Kidney glomerular epithelial cell (primary cell): ENCODE measurements at regions not wholly inside any gene's neighbourhood (a gene's known extent, or its start where the extent isn't known, plus 50 kb on each side); places are given as distances from the start of the nearest gene placed in this dataset.
"Not testable (repeated sequence)": the region's sequence is repeated elsewhere in the genome, so short reads cannot be mapped to it uniquely, and the experiment has no call there.

Experiments
- DNase-seq: peaks from one replicate; lab custom pipeline; 2025; lab: John Stamatoyannopoulos, UW

GRCh38 chr17:34474706-34475105 lies 104.7 kb upstream of the TMEM132E start:
- no peak for DNase-seq

DNA sequence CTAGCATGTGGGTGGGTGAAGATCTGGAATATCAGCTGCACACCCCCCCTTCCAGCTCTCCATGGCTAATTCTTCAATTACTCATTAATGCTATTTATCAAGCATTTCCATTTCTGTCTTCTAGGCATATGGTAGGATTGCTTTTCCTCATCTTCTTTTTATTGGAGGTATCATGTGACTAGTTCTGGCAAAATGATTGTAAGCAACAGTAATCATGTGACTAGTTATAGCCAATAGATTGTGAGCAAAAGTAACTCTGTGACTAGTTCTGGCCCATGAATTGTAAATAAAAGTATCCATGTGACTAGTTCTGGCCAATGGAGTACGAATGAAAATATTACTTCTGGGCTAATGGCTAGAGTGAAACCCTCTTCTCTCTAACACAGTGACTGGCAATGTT lies 107.0 kb upstream of the TMEM132E start:
- DNase-seq, result no peak

- not testable (repeated sequence) for DNase-seq
Observed at GRCh38 chr17:34471278-34471677, 108.1 kb upstream of the TMEM132E start.

DNA sequence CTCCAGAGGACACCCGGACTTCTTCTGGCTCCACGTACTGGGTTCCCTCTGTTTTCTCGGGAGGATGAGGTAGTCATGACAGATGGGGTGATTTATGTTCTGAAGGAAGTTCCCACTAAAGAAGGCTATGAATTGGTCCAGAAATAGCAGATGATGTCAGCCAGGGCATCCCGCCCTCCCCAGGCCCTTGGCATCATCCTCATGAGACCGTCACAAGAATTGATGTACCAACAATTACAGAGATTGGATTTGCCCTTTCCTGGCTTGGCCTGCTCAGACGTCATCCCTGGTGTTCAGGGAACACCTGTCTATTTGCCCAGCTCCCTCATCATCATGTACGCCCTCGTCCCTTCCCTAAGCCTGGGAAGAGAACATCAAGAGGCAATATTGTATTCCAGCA lies 102.8 kb upstream of the CCL1 start:
- DNase-seq, result no peak

DNA sequence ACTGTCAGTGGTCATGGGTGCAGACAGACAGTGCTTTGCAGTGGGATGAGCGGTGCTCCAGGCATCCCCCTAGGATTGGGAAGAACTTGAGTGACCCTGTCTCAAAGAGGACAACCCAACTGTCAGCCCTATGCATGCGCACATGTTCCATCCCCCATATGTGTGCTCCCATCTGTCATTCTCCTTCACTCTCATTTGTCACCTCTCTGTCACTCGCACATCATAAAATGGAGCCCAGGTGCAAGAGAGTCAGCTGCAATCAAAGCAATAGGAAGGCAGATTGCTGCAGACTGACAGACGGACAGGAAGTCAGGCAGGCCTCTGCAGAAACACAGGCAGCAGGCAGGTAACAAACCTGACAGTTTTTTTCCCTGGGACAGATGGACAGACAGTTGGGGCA lies 101.8 kb upstream of the CCL1 start:
- no peak for DNase-seq

DNA sequence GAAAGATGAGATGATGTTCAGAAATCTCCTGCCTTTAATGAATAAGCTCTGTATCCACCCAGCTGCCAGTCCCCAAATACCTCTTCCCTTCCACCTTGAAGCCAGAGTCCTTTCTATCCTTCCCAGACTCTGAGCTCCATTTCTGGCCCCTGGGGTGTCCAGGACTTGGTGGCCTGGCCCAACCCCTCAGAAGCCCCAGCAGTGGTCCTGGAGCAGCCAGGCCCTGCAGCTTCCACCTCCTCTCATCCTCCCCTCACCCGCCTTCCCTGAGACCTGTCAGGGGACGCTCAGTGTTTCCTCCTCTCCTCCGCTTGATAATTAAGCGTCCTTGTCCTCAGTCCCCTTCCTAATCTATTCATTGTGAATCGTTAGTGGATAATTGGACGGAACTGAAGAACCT lies 95.2 kb upstream of the CCL1 start:
- no peak for DNase-seq

- DNase-seq, result no peak
Observed at GRCh38 chr17:34456121-34456520, 93.1 kb upstream of the CCL1 start.

GRCh38 chr17:34452769-34453168 lies 89.7 kb upstream of the CCL1 start:
- no peak for DNase-seq

DNA sequence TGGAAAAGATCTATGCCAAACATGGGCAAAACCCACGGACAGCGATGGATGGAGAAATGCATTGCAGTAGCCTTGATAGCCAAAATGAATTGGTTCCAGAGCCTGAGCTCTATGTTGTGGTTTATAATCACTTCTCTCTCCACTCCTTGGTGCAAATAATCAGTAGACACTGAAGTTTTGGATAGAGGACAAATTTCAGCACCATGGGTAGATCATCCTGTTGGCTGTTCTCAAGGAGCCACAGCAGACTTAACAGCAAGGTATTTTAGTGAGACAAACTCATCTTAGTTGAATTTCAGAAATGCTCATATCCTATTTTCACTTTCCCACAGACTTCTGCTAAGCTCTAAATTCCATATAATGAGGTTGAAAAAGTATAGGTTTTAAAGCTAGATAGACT lies 88.3 kb upstream of the CCL1 start:
- no peak for DNase-seq

DNA sequence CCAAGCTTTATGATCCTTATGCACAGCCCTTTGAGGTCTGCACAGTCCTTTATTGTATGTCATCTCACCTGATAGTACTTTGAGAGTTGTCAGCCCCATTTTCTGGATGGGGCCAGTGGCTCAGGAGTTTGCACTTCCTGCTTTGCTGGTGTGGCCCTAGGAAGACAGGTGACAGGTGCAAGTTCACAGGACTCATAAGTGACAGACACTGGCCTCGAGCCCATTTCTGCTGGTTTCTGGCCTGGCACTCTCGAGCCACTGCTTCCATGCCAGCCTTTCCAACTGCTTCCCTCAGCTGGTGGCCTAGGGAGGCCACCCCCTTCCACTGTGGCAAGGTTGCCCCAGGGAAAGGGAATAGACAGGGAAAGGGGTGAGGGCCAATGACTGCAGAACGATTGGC lies 84.4 kb upstream of the CCL1 start:
- no peak for DNase-seq

DNA sequence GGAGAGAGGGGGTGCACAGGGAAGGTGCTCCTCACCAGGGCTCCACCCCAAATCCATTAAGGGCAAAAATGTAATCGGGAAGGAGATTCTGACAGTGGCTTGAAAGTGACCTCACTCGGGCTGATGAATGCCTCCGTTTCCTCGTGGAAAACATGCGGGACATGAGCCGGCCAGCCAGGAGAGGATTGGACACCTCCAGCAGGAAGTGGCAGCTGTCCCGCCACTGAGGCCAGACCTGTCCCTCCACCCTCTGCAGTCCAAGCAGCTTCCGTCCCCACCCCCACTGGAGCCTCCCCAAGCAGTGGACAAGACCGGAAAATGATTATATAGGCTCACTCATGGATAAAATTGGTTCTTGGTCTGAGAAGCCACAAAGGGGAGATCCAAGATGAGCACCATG lies 82.1 kb upstream of the CCL1 start:
- no peak for DNase-seq

DNA sequence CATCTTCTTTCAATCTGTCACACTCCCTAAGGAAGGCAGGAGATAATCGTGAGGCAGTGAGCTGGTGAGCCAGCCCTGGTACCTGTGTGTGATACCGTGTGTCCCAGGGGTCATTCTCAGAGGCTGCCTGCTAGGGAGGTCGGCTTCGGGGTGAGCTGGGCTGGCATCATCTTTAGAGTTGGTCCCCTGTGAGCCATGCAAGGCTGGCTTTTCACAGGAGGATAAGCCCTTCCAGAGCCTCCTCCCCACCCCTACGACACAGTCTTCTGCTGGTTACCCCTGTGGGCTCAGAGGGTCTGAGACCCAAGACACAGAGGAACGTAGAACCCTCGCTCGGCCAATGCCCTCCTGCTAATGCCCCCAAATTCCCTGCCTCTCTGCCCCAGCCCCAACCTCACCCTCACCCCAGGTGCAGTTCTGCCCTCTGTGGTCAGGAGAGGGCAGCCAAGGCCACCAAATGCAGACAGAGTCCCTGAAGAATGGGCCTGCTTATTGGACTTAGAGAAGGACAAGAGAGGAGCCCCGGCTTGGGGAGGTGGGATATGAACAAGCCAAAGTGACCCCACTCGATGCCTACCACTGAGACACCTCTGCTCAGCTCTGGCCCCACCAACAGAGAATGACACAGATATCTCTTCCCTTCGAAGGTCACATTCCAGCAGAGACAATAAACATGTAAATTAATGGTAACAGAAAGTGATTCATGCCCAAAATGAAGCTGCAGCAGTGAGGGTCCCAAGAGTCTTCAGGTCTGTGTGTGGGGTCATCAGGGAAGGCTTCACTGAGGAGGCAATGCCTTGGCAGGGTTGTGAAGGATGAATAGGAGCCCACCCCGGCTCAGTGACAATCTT lies 80.8 kb upstream of the CCL1 start:
- DNase-seq, result no peak

GRCh38 chr17:34442387-34443111 lies 79.5 kb upstream of the CCL1 start:
- DNase-seq, result no peak

- DNase-seq, result no peak
Observed at GRCh38 chr17:34437188-34437587, 74.2 kb upstream of the CCL1 start.

GRCh38 chr17:34436607-34437006 lies 73.6 kb upstream of the CCL1 start:
- no peak for DNase-seq

DNA sequence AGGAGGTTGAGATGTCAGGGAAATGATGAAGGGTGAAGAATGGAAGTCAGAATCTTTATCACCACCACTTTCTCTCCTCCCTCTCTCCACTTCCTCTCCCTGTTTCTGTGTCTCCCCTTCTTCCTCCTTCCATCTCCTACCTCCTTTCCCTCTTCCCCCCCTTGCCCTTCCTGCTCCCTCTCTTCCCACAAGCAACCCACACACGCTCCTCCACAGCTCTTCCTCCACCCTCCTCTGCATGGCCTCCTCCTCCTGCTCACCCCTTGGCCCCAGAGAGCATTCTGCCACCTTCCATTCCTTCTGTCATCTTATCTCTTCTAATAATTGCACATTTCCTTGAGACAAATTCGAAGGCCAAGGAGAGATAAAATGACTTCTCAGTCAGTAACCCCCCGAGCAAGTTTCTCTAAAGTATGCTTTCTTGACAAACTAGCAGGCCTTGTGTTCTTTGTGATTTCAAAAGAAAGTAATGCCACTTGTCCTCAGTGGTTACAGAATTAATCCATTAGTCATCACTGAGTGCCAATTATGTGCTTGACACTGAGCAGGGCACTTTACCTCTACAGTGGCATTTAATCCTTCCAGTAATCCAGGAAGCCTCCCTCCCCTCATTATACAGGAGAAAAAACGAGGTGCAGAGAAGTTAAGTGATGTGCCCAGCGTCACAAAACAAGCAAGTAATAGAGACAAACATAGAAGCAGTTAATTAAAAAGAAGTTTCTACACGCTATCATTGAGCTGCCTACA lies 72.3 kb upstream of the CCL1 start:
- DNase-seq, result no peak

DNA sequence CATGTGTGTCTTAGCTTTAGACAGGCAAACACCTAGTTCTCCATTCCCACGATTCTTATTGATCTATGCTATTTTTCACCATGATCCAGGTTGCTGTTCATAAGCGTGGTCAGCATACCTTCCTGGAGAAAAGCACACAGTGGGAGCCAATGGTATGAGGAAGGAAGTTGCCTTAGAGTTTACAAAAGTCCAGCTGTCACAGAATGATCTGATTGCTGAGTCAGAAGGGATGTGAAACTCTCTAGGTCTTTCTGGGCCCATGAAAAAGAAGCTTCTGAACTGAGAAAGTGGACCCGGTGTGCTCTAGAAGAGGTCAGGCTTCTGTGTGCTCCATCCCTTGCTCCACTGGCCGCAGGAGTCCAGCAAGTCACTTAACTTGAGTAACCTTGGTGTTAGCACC lies 71.0 kb upstream of the CCL1 start:
- no peak for DNase-seq

DNA sequence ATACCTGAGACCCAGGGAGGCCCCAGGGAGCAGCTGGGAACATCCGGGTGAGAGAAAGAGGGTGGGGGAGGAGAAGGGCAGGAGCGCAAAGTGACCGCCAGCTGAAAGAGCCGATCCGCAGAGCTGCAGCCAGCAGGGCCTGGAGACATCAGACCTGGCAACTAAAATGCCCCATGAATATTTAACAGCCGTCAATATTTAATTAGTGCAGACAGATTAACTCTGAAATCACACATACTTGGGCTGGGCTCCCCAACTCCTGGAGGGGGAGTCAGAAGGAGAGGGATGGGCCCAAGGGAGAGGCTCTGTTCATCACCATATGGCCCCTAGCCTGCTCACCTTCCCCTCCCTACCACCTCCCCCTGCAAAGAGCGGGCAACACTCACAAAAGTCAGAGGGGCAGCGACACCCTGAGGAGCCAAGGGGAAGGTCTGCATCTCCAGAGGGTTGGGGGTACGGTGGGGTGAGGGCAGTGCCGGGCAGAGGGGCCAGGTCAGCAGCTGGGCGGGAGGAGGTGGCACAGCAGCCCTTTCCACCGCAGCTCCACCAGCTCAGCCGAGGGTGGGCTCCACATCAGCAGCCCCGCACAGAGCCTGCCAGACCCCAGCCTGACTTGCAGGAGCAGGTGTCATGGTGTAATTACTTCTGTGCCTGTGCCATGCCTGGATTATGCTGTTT lies 61.9 kb upstream of the CCL1 start:
- DNase-seq, result no peak

DNA sequence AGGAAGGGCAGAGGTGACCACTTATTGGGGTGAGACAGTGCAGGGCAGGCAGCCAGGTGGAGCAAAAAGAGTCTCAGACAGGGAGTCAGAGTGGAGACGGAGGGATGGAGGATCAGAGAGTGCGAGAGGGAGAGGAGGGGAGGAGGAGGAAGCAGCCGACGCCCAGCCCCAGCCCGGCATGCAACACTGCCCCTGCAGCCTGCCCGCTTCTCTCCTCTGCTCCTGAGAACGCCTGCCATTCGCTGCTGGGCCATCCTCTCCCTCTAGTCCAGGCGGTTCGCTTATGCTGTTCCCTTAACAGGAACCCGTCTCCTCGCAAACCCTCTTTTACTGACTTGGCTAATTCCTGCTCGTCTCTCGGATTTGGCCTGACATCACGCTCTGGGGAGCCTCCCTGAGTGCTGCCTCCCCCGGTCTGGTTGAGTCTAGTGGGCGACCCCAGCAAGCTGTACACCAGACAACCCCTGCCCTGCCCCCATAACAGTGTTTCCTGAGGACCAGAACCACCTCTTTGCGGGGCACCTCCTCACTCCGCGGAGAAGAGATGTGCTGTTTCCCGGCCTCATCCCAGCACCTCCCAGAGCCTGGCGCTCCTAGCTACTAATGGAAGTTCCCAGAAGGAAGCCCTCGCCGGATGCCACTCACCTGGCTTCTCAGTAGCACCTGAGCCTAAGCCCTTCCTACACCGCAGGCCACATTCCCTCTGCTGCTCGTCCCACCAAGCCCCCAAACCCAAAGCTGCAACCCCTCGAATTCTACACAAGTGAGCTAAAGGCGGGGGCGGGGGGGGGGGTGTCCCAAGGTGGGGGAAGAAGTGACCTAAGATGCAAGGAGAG lies 61.2 kb upstream of the CCL1 start:
- no peak for DNase-seq

DNA sequence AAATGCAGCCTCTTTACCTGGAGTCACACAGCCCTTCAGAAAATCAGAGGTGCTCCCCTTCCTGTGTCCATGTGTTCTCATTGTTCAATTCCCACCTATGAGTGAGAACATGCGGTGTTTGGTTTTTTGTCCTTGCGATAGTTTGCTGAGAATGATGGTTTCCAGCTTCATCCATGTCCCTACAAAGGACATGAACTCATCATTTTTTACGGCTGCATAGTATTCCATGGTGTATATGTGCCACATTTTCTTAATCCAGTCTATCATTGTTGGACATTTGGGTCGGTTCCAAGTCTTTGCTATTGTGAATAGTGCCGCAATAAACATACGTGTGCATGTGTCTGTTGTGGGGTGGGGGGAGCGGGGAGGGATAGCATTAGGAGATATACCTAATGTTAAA lies 60.3 kb upstream of the CCL1 start:
- DNase-seq, result not testable (repeated sequence)

GRCh38 chr17:34420900-34421299 lies 57.9 kb upstream of the CCL1 start:
- no peak for DNase-seq
